Neural crest cell (in vitro differentiated cells): ENCODE measurements at regions not wholly inside any gene's neighbourhood (a gene's known extent, or its start where the extent isn't known, plus 50 kb on each side); places are given as distances from the start of the nearest gene placed in this dataset.

Source experiments
- DNase-seq: peaks from one replicate; pipeline ENCODE4 v3.0.0; 2021; ENCODE audit warnings: low read depth, mixed read lengths, low spot score
- H3K27ac Mint-ChIP-seq: one replicate; pipeline ENCODE4 v1.8.0; 2021; ENCODE audit warnings: mild to moderate bottlenecking, mixed read lengths; ENCODE audit not compliant: unreplicated experiment
- H3K27me3 Mint-ChIP-seq: 2 replicates; pipeline ENCODE4 v1.8.0; 2021; ENCODE audit warnings: low read depth, mild to moderate bottlenecking, mixed read lengths
- H3K36me3 Mint-ChIP-seq: 2 replicates; pipeline ENCODE4 v1.8.0; 2021; ENCODE audit warnings: low read depth, mild to moderate bottlenecking, mixed read lengths
- H3K4me1 Mint-ChIP-seq: 2 replicates; pipeline ENCODE4 v1.8.0; 2021; ENCODE audit warnings: mixed read lengths
- H3K4me3 Mint-ChIP-seq: one replicate; pipeline ENCODE4 v1.8.0; 2021; ENCODE audit warnings: mild to moderate bottlenecking, mixed read lengths
- H3K9me3 Mint-ChIP-seq: 2 replicates; pipeline ENCODE4 v1.8.0; 2021; ENCODE audit warnings: mixed read lengths
- CTCF ChIP-seq: fragments of 200-600 bp; sonication (generic); conservative IDR thresholded peaks from 2 replicates; pipeline ENCODE4 v1.5.0; 2021; ENCODE audit warnings: antibody characterized with exemption, mild to moderate bottlenecking

GRCh38 chr4:183773790-183774189 lies 114.7 kb downstream of the TRAPPC11 start:
- Mint-ChIP-seq H3K36me3 (no peaks in the 10 kb centered on the region), H3K27ac (no peak overlapping the region), H3K4me3 (no peak overlapping the region), H3K27me3 (no peaks in the 10 kb centered on the region), H3K9me3 (peaks cover 9% of the 10 kb centered on the region), H3K4me1 (peaks cover 6% of the 10 kb centered on the region)
- DNase-seq: no peak
- TF ChIP-seq CTCF: no peak

GRCh38 chr4:183783306-183783705 lies 121.8 kb upstream of the STOX2 start:
- Mint-ChIP-seq H3K27me3 (no peaks in the 10 kb centered on the region), H3K4me3 (no peak overlapping the region)
- TF ChIP-seq CTCF: no peak

GRCh38 chr4:183783991-183784553 lies 121.0 kb upstream of the STOX2 start:
- no peak overlapping the region for H3K27ac Mint-ChIP-seq
- H3K9me3 Mint-ChIP-seq: peaks cover 3% of the 10 kb centered on the region
- TF ChIP-seq CTCF: no peak
- H3K4me3 Mint-ChIP-seq: no peak overlapping the region
- H3K27me3 Mint-ChIP-seq: no peaks in the 10 kb centered on the region
- peaks cover 23% of the 10 kb centered on the region for H3K4me1 Mint-ChIP-seq
- peaks cover 2% of the 10 kb centered on the region for H3K36me3 Mint-ChIP-seq
- no peak for DNase-seq

More at GRCh38 chr4:183783306-183783705, 121.8 kb upstream of the STOX2 start:
- DNase-seq: no peak
- Mint-ChIP-seq H3K9me3 (peaks cover 3% of the 10 kb centered on the region), H3K27ac (no peak overlapping the region), H3K36me3 (peaks cover 2% of the 10 kb centered on the region), H3K4me1 (peaks cover 19% of the 10 kb centered on the region)

GRCh38 chr4:183788308-183788905 lies 116.7 kb upstream of the STOX2 start:
- Mint-ChIP-seq H3K36me3 (peaks cover 6% of the 10 kb centered on the region), H3K9me3 (peaks cover 14% of the 10 kb centered on the region), H3K4me1 (peaks cover 40% of the 10 kb centered on the region), H3K4me3 (no peak overlapping the region), H3K27me3 (peaks cover 4% of the 10 kb centered on the region), H3K27ac (no peak overlapping the region)
- TF ChIP-seq CTCF: no peak
- DNase-seq: no peak

- Mint-ChIP-seq H3K27me3 (peaks cover 9% of the 10 kb centered on the region), H3K4me3 (no peak overlapping the region), H3K27ac (no peak overlapping the region), H3K36me3 (peaks cover 8% of the 10 kb centered on the region), H3K4me1 (peaks cover 33% of the 10 kb centered on the region), H3K9me3 (peaks cover 19% of the 10 kb centered on the region)
- DNase-seq: no peak
- no peak for TF ChIP-seq CTCF
These were observed 115.5 kb upstream of the STOX2 start for GRCh38 chr4:183789657-183790056.
